B cell (primary cell): ENCODE measurements at regions not wholly inside any gene's neighbourhood (a gene's known extent, or its start where the extent isn't known, plus 50 kb on each side); places are given as distances from the start of the nearest gene placed in this dataset.

ENCODE experiments used
- ATAC-seq: fragments of 200-7000 bp; cut with Tn5 transposase; one replicate; pipeline ENCODE4 v1.10.0; 2021; ENCODE audit warnings: low read depth, mild to moderate bottlenecking, moderate number of reproducible peaks, moderate library complexity
- CTCF ChIA-PET: fragments of 350-600 bp; sonication (Branson Sonifier 250); formaldehyde crosslinking; loops from one replicate; lab custom pipeline; 2021; ENCODE audit warnings: antibody characterized with exemption, inconsistent platforms; lab: Charles Lee
- POLR2A ChIA-PET: fragments of 350-600 bp; sonication (Branson Sonifier 250); formaldehyde crosslinking; loops from one replicate; lab custom pipeline; 2021; ENCODE audit warnings: antibody characterized with exemption; lab: Charles Lee
- DNase-seq: peaks from one replicate; pipeline ENCODE4 v3.0.0; 2013
- H2AFZ ChIP-seq: 2 replicates; pipeline ENCODE4 v1.6.1; 2012; ENCODE audit warnings: mild to moderate bottlenecking, low read depth, low read length; ENCODE audit not compliant: insufficient read depth, poor library complexity, severe bottlenecking
- H3K27ac ChIP-seq, 2 donors: 1 replicate in 1 of 2; 2 replicates in 1 of 2; pipeline ENCODE4 v1.5.1; 2012 to 2013; ENCODE audit warnings: low read length in 2 of 2, mild to moderate bottlenecking in 2 of 2, moderate library complexity in 1 of 2
- H3K27me3 ChIP-seq, 4 experiments: fragments of 200-600 bp in 1 of 4; sonication (generic) in 1 of 4; replicated peaks in 1 of 4; 1 replicate in 2 of 4; 2 replicates in 2 of 4; pipeline versions ENCODE4 v1.6.1 to v1.7.0; 2013 to 2016; ENCODE audit warnings: low read length in 3 of 4, mild to moderate bottlenecking in 2 of 4, mixed read lengths in 1 of 4, moderate library complexity in 1 of 4; ENCODE audit not compliant: insufficient read depth in 4 of 4, control insufficient read depth in 3 of 4; ENCODE audit errors: control extremely low read depth in 1 of 4
- H3K36me3 ChIP-seq, 2 experiments: replicated peaks in 1 of 2; 1 replicate in 1 of 2; 2 replicates in 1 of 2; pipeline versions ENCODE4 v1.6.1 to v1.7.1; 2013; ENCODE audit warnings: low read length in 1 of 2; ENCODE audit not compliant: insufficient read depth in 2 of 2, control insufficient read depth in 1 of 2; ENCODE audit errors: control extremely low read depth in 1 of 2, extremely low read depth in 1 of 2
- H3K4me1 ChIP-seq, 2 donors: fragments of 200-600 bp in 1 of 2; sonication (generic) in 1 of 2; 1 replicate in 1 of 2; 2 replicates in 1 of 2; pipeline versions ENCODE4 v1.5.1 to v1.6.1; 2013 to 2017; ENCODE audit warnings: low read length in 2 of 2; ENCODE audit not compliant: control insufficient read depth in 2 of 2, insufficient read depth in 2 of 2
- H3K4me2 ChIP-seq: replicated peaks from 2 replicates; pipeline ENCODE3; 2012; ENCODE audit warnings: mild to moderate bottlenecking, low read depth, low read length; ENCODE audit not compliant: poor library complexity, severe bottlenecking
- H3K4me3 ChIP-seq, 5 experiments: fragments of 200-600 bp in 1 of 5; sonication (generic) in 1 of 5; 1 replicate in 3 of 5; 2 replicates in 2 of 5; pipeline versions ENCODE4 v1.5.1 to v1.7.0; 2011 to 2016; ENCODE audit warnings: low read length in 4 of 5, mild to moderate bottlenecking in 4 of 5, low read depth in 2 of 5, control low read depth in 1 of 5, moderate library complexity in 1 of 5; ENCODE audit not compliant: insufficient read depth in 1 of 5; ENCODE audit errors: control extremely low read depth in 1 of 5, extremely low read depth in 1 of 5
- H3K79me2 ChIP-seq: fragments of 200-600 bp; sonication (generic); one replicate; pipeline ENCODE4 v1.6.0; 2016; ENCODE audit warnings: low read length; ENCODE audit not compliant: control insufficient read depth, insufficient read depth
- H3K9ac ChIP-seq: fragments of 200-600 bp; sonication (generic); 2 replicates; pipeline ENCODE4 v1.6.1; 2017; ENCODE audit warnings: mild to moderate bottlenecking, low read length, moderate library complexity
- H3K9me3 ChIP-seq, 3 donors: one replicate each; pipeline versions ENCODE4 v1.6.1 to v1.7.1; 2013; ENCODE audit warnings: low read length in 2 of 3; ENCODE audit not compliant: control insufficient read depth in 2 of 3, insufficient read depth in 1 of 3; ENCODE audit errors: control extremely low read depth in 1 of 3
- H4K20me1 ChIP-seq: 2 replicates; pipeline ENCODE4 v1.6.0; 2012; ENCODE audit warnings: mild to moderate bottlenecking, low read length; ENCODE audit not compliant: insufficient read depth, control insufficient read depth, poor library complexity, severe bottlenecking
- H3K27ac Mint-ChIP-seq: one replicate; pipeline ENCODE4 v1.8.0; 2021; ENCODE audit warnings: mixed read lengths
- H3K27me3 Mint-ChIP-seq: one replicate; pipeline ENCODE4 v1.8.0; 2021; ENCODE audit warnings: mixed read lengths
- H3K4me1 Mint-ChIP-seq: one replicate; pipeline ENCODE4 v1.8.0; 2021; ENCODE audit warnings: mixed read lengths
- H3K4me3 Mint-ChIP-seq: one replicate; pipeline ENCODE4 v1.8.0; 2021; ENCODE audit warnings: mixed read lengths
- H3K9me3 Mint-ChIP-seq: one replicate; pipeline ENCODE4 v1.8.0; 2022; ENCODE audit warnings: mixed read lengths; ENCODE audit not compliant: insufficient read depth
- CTCF ChIP-seq: fragments of 200-600 bp; IDR thresholded peaks from one replicate; pipeline ENCODE4 v1.8.0; 2022; ENCODE audit warnings: antibody characterized with exemption, mild to moderate bottlenecking
- EZH2 ChIP-seq: IDR thresholded peaks from 2 replicates; pipeline ENCODE4 v1.6.1; 2012; ENCODE audit warnings: borderline replicate concordance, low read depth, mild to moderate bottlenecking, moderate library complexity, low read length; ENCODE audit not compliant: insufficient read depth, poor library complexity, severe bottlenecking
- WGBS: methylation state at CpG from one replicate; pipeline ENCODE4 v1.1.5; 2013; ENCODE audit warnings: missing lambda C conversion rate; ENCODE audit not compliant: insufficient coverage; 5-methylcytosine and 5-hydroxymethylcytosine counted together
- intact Hi-C: fragments of 100-400 bp; cut with micrococcal nuclease; formaldehyde crosslinking; loops from one replicate; pipeline ENCODE4 v1.10.0; 2022

DNA sequence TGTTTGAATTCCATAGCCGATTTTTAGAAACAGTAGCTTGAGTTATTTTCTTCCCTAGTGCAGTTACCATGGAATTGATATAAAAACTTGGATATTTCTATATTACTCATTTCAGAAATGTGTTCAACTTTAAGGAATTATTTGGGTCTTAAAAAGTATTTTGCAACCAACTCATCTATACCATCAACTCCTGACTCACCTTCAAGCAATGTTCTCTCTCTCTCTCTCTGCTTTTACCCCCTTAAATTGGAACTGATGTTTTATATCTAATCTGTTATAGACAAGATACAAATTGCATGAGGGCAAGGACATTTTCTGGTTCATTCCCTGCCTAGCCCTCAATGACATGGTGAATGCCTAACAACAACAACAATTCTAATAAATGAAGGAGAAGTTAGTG lies 214.7 kb upstream of the NRIP1 start:
- TF ChIP-seq EZH2 (no peak), CTCF (no peak)
- Mint-ChIP-seq H3K27ac (no peak overlapping the region), H3K4me3 (no peak overlapping the region), H3K4me1 (no peaks in the 10 kb centered on the region), H3K27me3 (no peaks in the 10 kb centered on the region), H3K9me3 (no peaks in the 10 kb centered on the region)
- H3K4me1 ChIP-seq, result no peaks in the 10 kb centered on the region
- no peaks in the 10 kb centered on the region for H4K20me1 ChIP-seq
- no peak overlapping the region for H3K9ac ChIP-seq
- H3K27ac ChIP-seq, result no peak overlapping the region
- ChIA-PET POLR2A (no interaction called here), CTCF (no interaction called here)
- DNase-seq, result no peak
- no peaks in the 10 kb centered on the region for H3K79me2 ChIP-seq
- H3K27me3 ChIP-seq, result no peaks in the 10 kb centered on the region
- no CpG with 5 or more reads among the region's 1 CpG for WGBS
- H3K4me2 ChIP-seq, result no peak overlapping the region
- no peaks in the 10 kb centered on the region for H3K9me3 ChIP-seq
- intact Hi-C loops, result no loop called here
- H3K4me3 ChIP-seq, result no peak overlapping the region
- H3K36me3 ChIP-seq, result no peaks in the 10 kb centered on the region
- no peak overlapping the region for H2AFZ ChIP-seq
- no peak for ATAC-seq

GRCh38 chr21:15281714-15282113 lies 216.9 kb upstream of the NRIP1 start:
- 100% methylated on average over 1 of the region's 3 CpGs for WGBS
- Mint-ChIP-seq H3K27ac (no peak overlapping the region), H3K9me3 (no peaks in the 10 kb centered on the region)

More at GRCh38 chr21:15281714-15282113, 216.9 kb upstream of the NRIP1 start:
- H3K9me3 ChIP-seq, result no peaks in the 10 kb centered on the region
- ChIA-PET CTCF (no interaction called here), POLR2A (no interaction called here)
- intact Hi-C loops, result no loop called here
- no peaks in the 10 kb centered on the region for H3K36me3 ChIP-seq
- no peaks in the 10 kb centered on the region for H4K20me1 ChIP-seq
- no peaks in the 10 kb centered on the region for H3K27me3 ChIP-seq
- no peaks in the 10 kb centered on the region for H3K27me3 Mint-ChIP-seq
- no peak overlapping the region for H3K4me2 ChIP-seq
- H3K27ac ChIP-seq, result no peak overlapping the region
- H2AFZ ChIP-seq, result no peak overlapping the region
- H3K4me3 Mint-ChIP-seq, result no peak overlapping the region
- H3K79me2 ChIP-seq, result no peaks in the 10 kb centered on the region
- H3K4me3 ChIP-seq, result no peak overlapping the region
- DNase-seq (no peak), ATAC-seq (no peak)
- H3K9ac ChIP-seq, result no peak overlapping the region
- no peak for TF ChIP-seq EZH2
- no peak for TF ChIP-seq CTCF
- H3K4me1 ChIP-seq, result no peaks in the 10 kb centered on the region
- no peaks in the 10 kb centered on the region for H3K4me1 Mint-ChIP-seq
